H1 (cell line): ENCODE measurements at regions not wholly inside any gene's neighbourhood (a gene's known extent, or its start where the extent isn't known, plus 50 kb on each side); places are given as distances from the start of the nearest gene placed in this dataset.

Experiments used
- CTCF ChIP-seq, 3 experiments: IDR thresholded peaks; 1 replicate in 2 of 3; 2 replicates in 1 of 3; pipeline versions ENCODE4 v1.5.1 to v1.6.1; 2011; ENCODE audit warnings: low read length in 3 of 3, mild to moderate bottlenecking in 3 of 3, inconsistent platforms in 2 of 3, low read depth in 1 of 3, moderate library complexity in 1 of 3; ENCODE audit not compliant: insufficient read depth in 1 of 3; ENCODE audit errors: control extremely low read depth in 1 of 3
- POLR2A ChIP-seq, 2 experiments: IDR thresholded peaks; 1 replicate in 1 of 2; 2 replicates in 1 of 2; pipeline ENCODE4 v1.6.1; 2011; ENCODE audit warnings: low read depth in 2 of 2, low read length in 2 of 2, mild to moderate bottlenecking in 2 of 2; ENCODE audit errors: control extremely low read depth in 1 of 2
- SIX5 ChIP-seq: IDR thresholded peaks from 2 replicates; pipeline ENCODE4 v1.6.1; 2011; ENCODE audit warnings: mild to moderate bottlenecking, low read depth, low read length

DNA sequence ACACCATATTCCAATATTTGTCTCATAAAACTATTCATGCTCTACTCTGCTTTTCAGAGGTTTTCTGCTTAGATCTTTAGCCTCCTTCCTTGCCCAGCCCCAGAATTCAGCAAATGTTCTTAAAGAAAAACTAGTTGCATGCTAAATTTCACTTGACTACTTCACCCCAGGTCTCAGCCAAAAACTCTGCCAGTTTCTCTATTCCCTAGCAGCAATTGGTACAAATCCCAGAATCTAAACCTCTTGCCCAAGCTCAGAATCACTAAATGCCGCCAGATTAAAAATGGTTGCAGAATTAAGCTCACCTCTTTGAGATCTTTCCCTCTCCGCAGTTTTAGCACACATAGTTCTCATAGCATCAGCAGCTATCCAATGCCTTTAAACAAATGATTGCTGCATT, 331.2 kb upstream of the SMARCA2 start:
- no peak for TF ChIP-seq CTCF (IDR thresholded peaks at IDR 0.05; ENCODE audit: control extremely low read depth in 1 of 3, insufficient read depth in 1 of 3, low read depth in 1 of 3, low read length in 3 of 3)
- TF ChIP-seq POLR2A (IDR thresholded peaks at IDR 0.05; ENCODE audit: control extremely low read depth in 1 of 2, low read depth in 2 of 2, low read length in 2 of 2), result no peak
- no peak for TF ChIP-seq SIX5
